ENCODE measurements at regions not wholly inside any gene's neighbourhood (a gene's known extent, or its start where the extent isn't known, plus 50 kb on each side); places are given as distances from the start of the nearest gene placed in this dataset.

DNA sequence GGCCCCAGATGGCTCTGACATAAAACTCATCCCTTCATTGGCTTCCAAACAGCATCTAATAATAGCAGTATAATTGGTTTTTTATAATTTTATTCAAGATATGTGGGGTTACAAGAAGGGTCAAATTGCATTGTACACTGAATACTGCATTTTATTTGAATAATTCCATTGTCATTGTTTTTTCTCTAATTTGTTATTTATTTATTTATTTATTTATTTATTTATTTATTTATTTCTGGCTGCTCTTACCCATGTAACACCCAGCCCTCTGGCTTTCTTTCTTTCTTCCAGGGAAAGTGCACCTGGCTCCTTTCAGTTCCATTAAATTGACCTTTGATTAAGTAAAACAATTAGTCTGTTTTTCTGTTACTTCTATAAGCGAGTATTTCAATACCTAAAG, 210.1 kb downstream of the CDH9 start:
- TF ChIP-seq POLR2A (IDR thresholded peaks at IDR 0.05), result no peak
- TF ChIP-seq, protein P1, sequence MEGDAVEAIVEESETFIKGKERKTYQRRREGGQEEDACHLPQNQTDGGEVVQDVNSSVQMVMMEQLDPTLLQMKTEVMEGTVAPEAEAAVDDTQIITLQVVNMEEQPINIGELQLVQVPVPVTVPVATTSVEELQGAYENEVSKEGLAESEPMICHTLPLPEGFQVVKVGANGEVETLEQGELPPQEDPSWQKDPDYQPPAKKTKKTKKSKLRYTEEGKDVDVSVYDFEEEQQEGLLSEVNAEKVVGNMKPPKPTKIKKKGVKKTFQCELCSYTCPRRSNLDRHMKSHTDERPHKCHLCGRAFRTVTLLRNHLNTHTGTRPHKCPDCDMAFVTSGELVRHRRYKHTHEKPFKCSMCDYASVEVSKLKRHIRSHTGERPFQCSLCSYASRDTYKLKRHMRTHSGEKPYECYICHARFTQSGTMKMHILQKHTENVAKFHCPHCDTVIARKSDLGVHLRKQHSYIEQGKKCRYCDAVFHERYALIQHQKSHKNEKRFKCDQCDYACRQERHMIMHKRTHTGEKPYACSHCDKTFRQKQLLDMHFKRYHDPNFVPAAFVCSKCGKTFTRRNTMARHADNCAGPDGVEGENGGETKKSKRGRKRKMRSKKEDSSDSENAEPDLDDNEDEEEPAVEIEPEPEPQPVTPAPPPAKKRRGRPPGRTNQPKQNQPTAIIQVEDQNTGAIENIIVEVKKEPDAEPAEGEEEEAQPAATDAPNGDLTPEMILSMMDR (IDR thresholded peaks at IDR 0.05), result no peak
- DNase-seq, result no peak
- WGBS, 2 donors, result 73 to 83% methylated on average over 1 of the region's 1 CpG
- Histone ChIP-seq H3K27ac (no peak overlapping the region), H3K9me3 (no peaks in the 10 kb centered on the region), H3K36me3 (ENCODE audit: low read depth, missing control alignments) (no peaks in the 10 kb centered on the region), H3K4me1 (no peaks in the 10 kb centered on the region), H3K4me3 (no peak overlapping the region), H3K27me3 (no peaks in the 10 kb centered on the region)
- intact Hi-C loops (cut with DNase I; ENCODE audit: low total_unique reads), result no loop called here

DNA sequence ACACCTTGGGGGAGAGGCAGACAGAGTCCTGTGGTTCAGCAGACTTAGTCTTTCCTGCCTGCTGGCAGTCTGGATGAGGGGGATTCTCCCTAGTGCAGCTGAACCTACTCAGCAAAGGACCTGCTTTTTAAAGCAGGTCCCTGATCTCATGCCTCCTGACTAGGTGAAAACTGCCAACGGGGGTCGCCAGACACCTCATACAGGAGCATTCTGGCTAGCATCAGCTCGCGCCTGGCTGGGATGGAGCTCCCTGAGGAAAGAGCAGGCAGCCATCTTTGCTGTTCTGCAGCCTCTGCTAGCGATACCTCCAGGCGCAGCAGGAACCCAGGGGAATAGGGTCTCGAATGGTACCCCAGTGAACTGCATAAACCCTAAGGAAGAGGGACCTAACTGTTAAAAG, 225.2 kb downstream of the CDH9 start:
- no peaks in the 10 kb centered on the region for H3K4me1 ChIP-seq
- TF ChIP-seq, protein P1 (IDR thresholded peaks at IDR 0.05), result no peak
- TF ChIP-seq POLR2A (IDR thresholded peaks at IDR 0.05), result no peak
- no peak overlapping the region for H3K27ac ChIP-seq
- no peaks in the 10 kb centered on the region for H3K27me3 ChIP-seq
- 65 to 76% methylated on average over 6 to 7 of the region's 7 CpGs for whole genome bisulfite sequencing, 2 donors
- no peak for DNase-seq
- intact Hi-C loops (cut with DNase I; ENCODE audit: low total_unique reads), result no loop called here
- H3K4me3 ChIP-seq, result no peak overlapping the region
- H3K36me3 ChIP-seq (ENCODE audit: low read depth, missing control alignments), result no peaks in the 10 kb centered on the region
- H3K9me3 ChIP-seq, result no peaks in the 10 kb centered on the region

DNA sequence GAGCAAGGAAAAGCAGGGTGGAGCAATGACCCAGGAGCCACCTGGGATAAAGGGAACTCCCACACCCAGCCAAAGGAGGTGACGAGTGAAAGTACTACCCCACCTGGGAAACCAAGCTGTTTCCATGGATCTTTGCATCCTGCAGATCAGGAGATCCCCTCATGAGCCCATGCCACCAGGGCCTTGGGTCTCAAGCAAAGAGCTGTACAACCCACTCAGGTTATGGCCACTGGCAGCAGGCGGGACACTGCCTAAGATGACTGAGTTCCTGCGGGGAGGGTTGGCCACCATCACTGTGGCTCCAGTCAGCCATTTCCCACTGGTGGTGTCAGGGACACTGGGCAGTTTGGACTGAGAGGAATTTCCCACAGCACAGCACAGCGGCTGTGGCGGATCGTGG, 225.7 kb downstream of the CDH9 start:
- intact Hi-C loops (cut with DNase I; ENCODE audit: low total_unique reads), result no loop called here
- Histone ChIP-seq H3K27ac (no peak overlapping the region), H3K36me3 (ENCODE audit: low read depth, missing control alignments) (no peaks in the 10 kb centered on the region), H3K9me3 (no peaks in the 10 kb centered on the region), H3K4me3 (no peak overlapping the region), H3K4me1 (no peaks in the 10 kb centered on the region), H3K27me3 (no peaks in the 10 kb centered on the region)
- TF ChIP-seq, protein P1 (IDR thresholded peaks at IDR 0.05), result no peak
- no peak for TF ChIP-seq POLR2A (IDR thresholded peaks at IDR 0.05)
- DNase-seq, result no peak
- 58 to 76% methylated on average over 4 to 6 of the region's 6 CpGs for WGBS, 2 donors

DNA sequence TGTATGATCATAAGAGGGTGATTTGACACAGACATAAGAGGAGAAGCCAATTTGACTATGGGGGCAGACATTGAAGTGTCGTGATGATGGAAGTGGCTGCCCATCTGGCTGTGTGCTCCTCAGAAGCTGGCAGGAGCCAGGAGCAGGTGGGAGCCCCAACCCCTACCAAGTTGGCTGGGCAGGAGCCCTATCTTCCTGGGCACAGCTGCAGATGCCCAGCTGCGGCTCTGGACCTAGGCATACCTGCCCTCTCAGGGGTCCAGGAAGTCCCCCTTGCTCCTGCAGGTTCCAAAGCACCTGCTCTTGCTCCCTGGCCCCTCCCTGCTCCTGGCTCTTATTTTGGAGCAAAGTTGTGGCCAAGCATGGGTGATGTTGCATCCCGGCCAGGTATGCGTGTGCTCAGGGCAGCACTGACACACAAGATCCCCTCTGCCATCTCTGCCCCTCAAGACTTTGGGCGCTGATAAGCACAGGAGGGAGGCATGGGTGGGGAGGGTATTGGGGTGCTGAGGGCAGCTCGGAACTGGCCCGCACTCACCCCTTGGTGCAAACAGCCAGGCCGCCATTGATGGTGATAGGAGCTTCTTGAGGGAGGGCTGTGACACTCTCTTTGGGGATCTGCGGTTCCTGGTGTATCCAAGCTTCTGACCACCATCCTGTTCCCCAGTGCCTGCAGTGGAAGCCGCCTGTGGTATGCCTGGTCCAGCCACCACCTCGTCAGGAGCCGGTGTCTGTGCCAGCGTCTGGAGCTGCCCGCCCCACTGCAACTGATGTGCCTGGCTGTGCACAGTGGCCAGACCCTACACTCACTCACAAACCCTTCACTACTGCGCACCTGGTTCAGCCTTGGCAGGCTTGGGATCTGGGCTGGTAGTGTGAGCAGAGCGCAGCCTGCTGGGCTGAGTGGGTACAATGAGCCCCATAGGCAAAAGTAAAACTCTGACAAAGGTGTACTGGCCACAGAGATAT, 230.9 kb downstream of the CDH9 start:
- no peak for DNase-seq
- Histone ChIP-seq H3K4me3 (no peak overlapping the region), H3K27me3 (no peaks in the 10 kb centered on the region), H3K36me3 (ENCODE audit: low read depth, missing control alignments) (no peaks in the 10 kb centered on the region), H3K27ac (no peak overlapping the region), H3K9me3 (no peaks in the 10 kb centered on the region), H3K4me1 (no peaks in the 10 kb centered on the region)
- intact Hi-C loops (cut with DNase I; ENCODE audit: low total_unique reads), result no loop called here
- no peak for TF ChIP-seq POLR2A (IDR thresholded peaks at IDR 0.05)
- TF ChIP-seq, protein P1 (IDR thresholded peaks at IDR 0.05), result no peak
- WGBS, 2 donors, result 59 to 68% methylated on average over 7 to 16 of the region's 16 CpGs

DNA sequence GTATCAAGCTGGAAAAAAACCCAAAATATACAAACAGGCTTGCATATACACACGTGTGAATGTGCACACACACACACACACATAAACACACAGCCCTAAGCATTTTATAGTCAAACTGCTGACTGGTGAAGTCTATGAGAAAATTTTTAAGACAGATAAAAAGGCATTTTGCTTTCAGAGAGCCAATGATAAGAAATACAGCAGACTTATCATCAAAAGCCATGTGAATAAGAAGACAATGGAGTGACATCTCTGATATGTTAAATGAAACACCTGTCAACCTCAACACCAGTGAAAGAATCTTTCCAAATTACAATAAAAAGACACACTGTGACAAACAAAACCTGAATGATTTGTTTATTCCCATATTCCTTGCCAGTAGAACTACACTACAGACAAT, 233.3 kb downstream of the CDH9 start:
- no peak for DNase-seq
- WGBS, 2 donors, result 40 to 76% methylated on average over 1 of the region's 1 CpG
- no peaks in the 10 kb centered on the region for H3K4me1 ChIP-seq
- H3K36me3 ChIP-seq (ENCODE audit: low read depth, missing control alignments), result no peaks in the 10 kb centered on the region
- no peak overlapping the region for H3K27ac ChIP-seq
- intact Hi-C loops (cut with DNase I; ENCODE audit: low total_unique reads), result no loop called here
- H3K27me3 ChIP-seq, result no peaks in the 10 kb centered on the region
- no peaks in the 10 kb centered on the region for H3K9me3 ChIP-seq
- H3K4me3 ChIP-seq, result no peak overlapping the region
- TF ChIP-seq POLR2A (IDR thresholded peaks at IDR 0.05), result no peak
- TF ChIP-seq, protein P1 (IDR thresholded peaks at IDR 0.05), result no peak
